H1 (cell line): ENCODE measurements at regions not wholly inside any gene's neighbourhood (a gene's known extent, or its start where the extent isn't known, plus 50 kb on each side); places are given as distances from the start of the nearest gene placed in this dataset.

Experiments
- CTCF ChIA-PET: fragments of 300-600 bp; sonication (Branson Sonifier 250); formaldehyde crosslinking; loops from one replicate; lab custom pipeline; 2021; ENCODE audit not compliant: partially characterized antibody; lab: Charles Lee
- POLR2A ChIA-PET: fragments of 300-600 bp; sonication (Branson Sonifier 250); formaldehyde crosslinking; loops from one replicate; lab custom pipeline; 2021; ENCODE audit warnings: inconsistent platforms; ENCODE audit not compliant: partially characterized antibody; lab: Charles Lee
- DNase-seq, 2 experiments: peaks; one replicate each; pipeline versions ENCODE4 v3.0.0 to v3.0.0-alpha.2; 2010 to 2022; ENCODE audit warnings: low spot score in 2 of 2, low read depth in 1 of 2, mixed read lengths in 1 of 2
- FAIRE-seq: peaks from 2 replicates; lab custom pipeline; 2011; peaks lifted over from hg19 to GRCh38; lab: Jason Lieb, UNC
- H2AFZ ChIP-seq: 2 replicates; pipeline ENCODE4 v1.8.1; 2012; ENCODE audit warnings: low read length, inconsistent platforms
- H2AK5ac ChIP-seq: 2 replicates; pipeline ENCODE4 v1.6.1; 2013; ENCODE audit warnings: low read depth, low read length
- H2BK120ac ChIP-seq: replicated peaks from 2 replicates; pipeline ENCODE3; 2013; ENCODE audit warnings: low read depth, low read length, inconsistent platforms
- H2BK12ac ChIP-seq: 2 replicates; pipeline ENCODE4 v1.6.1; 2013; ENCODE audit warnings: low read depth, low read length
- H2BK15ac ChIP-seq: 2 replicates; pipeline ENCODE4 v1.6.1; 2013; ENCODE audit warnings: low read length
- H2BK20ac ChIP-seq: 2 replicates; pipeline ENCODE4 v1.6.1; 2013; ENCODE audit warnings: low read length
- H2BK5ac ChIP-seq: 2 replicates; pipeline ENCODE4 v1.6.1; 2013; ENCODE audit warnings: low read depth, low read length
- H3K14ac ChIP-seq: 2 replicates; pipeline ENCODE4 v1.6.1; 2013; ENCODE audit warnings: inconsistent platforms; ENCODE audit not compliant: insufficient read length
- H3K18ac ChIP-seq: 2 replicates; pipeline ENCODE4 v1.6.1; 2013; ENCODE audit warnings: low read length; ENCODE audit errors: extremely low read depth
- H3K23ac ChIP-seq: 2 replicates; pipeline ENCODE4 v1.6.1; 2013; ENCODE audit warnings: inconsistent platforms; ENCODE audit not compliant: insufficient read length
- H3K23me2 ChIP-seq: 2 replicates; pipeline ENCODE4 v1.6.1; 2013; ENCODE audit warnings: low read depth, low read length
- H3K27ac ChIP-seq: 2 replicates; pipeline ENCODE4 v1.6.1; 2011; ENCODE audit warnings: low read depth, low read length, inconsistent platforms
- H3K27me3 ChIP-seq, 4 experiments: replicated peaks in 1 of 4; 1 replicate in 1 of 4; 2 replicates in 3 of 4; pipeline versions ENCODE4 v1.6.1 to v1.8.1; 2011 to 2013; ENCODE audit warnings: low read length in 3 of 4, mild to moderate bottlenecking in 3 of 4, inconsistent platforms in 2 of 4, mixed read lengths in 2 of 4, moderate library complexity in 1 of 4; ENCODE audit not compliant: control insufficient read depth in 3 of 4, insufficient read depth in 3 of 4; ENCODE audit errors: extremely low read depth in 1 of 4
- H3K36me3 ChIP-seq, 4 experiments: 2 replicates each; pipeline versions ENCODE4 v1.6.1 to v1.8.1; 2011 to 2013; ENCODE audit warnings: mild to moderate bottlenecking in 4 of 4, low read length in 3 of 4, moderate library complexity in 2 of 4, control low read depth in 1 of 4, inconsistent platforms in 1 of 4; ENCODE audit not compliant: insufficient read depth in 4 of 4, control insufficient read depth in 2 of 4
- H3K4ac ChIP-seq: replicated peaks from 2 replicates; pipeline ENCODE3; 2013; ENCODE audit warnings: low read length, low read depth, mixed read lengths, inconsistent platforms; ENCODE audit not compliant: insufficient read length
- H3K4me1 ChIP-seq, 4 experiments: replicated peaks in 1 of 4; 1 replicate in 1 of 4; 2 replicates in 3 of 4; pipeline versions ENCODE4 v1.6.1 to v1.8.1; 2011 to 2013; ENCODE audit warnings: low read length in 3 of 4, inconsistent platforms in 2 of 4, mixed read lengths in 1 of 4; ENCODE audit not compliant: insufficient read depth in 4 of 4, control insufficient read depth in 3 of 4
- H3K4me2 ChIP-seq, 2 experiments: 2 replicates each; pipeline versions ENCODE4 v1.6.1 to v1.8.1; 2011 to 2013; ENCODE audit warnings: low read depth in 2 of 2, low read length in 2 of 2, control low read depth in 1 of 2, inconsistent platforms in 1 of 2, mild to moderate bottlenecking in 1 of 2; ENCODE audit not compliant: insufficient read depth in 1 of 2
- H3K4me3 ChIP-seq, 4 experiments: fragments of 200-600, 300-600 bp in 1 of 4; sonication (generic), shearing (Covaris generic), sonication (Bioruptor Twin) in 1 of 4; 2 replicates each; pipeline versions ENCODE4 v1.5.1 to v1.8.1; 2011 to 2016; ENCODE audit warnings: low read length in 4 of 4, low read depth in 3 of 4, control low read depth in 2 of 4, inconsistent platforms in 2 of 4, mild to moderate bottlenecking in 2 of 4, mixed read lengths in 1 of 4, moderate library complexity in 1 of 4; ENCODE audit not compliant: insufficient read depth in 2 of 4; ENCODE audit errors: extremely low read depth in 1 of 4
- H3K56ac ChIP-seq: replicated peaks from 2 replicates; pipeline ENCODE3; 2013; ENCODE audit warnings: low read depth, mild to moderate bottlenecking, mixed read lengths, low read length, inconsistent platforms; ENCODE audit not compliant: insufficient read length
- H3K79me1 ChIP-seq: 2 replicates; pipeline ENCODE4 v1.6.1; 2013; ENCODE audit warnings: low read depth, low read length, control low read depth
- H3K79me2 ChIP-seq, 2 experiments: 2 replicates each; pipeline versions ENCODE4 v1.6.1 to v1.8.1; 2012 to 2013; ENCODE audit warnings: low read length in 2 of 2, mild to moderate bottlenecking in 2 of 2, inconsistent platforms in 1 of 2; ENCODE audit not compliant: insufficient read depth in 2 of 2, control insufficient read depth in 1 of 2
- H3K9ac ChIP-seq, 4 experiments: replicated peaks in 1 of 4; 1 replicate in 1 of 4; 2 replicates in 3 of 4; pipeline versions ENCODE4 v1.6.1 to v1.8.1; 2011 to 2013; ENCODE audit warnings: low read depth in 3 of 4, low read length in 3 of 4, control low read depth in 2 of 4, mild to moderate bottlenecking in 2 of 4, moderate library complexity in 2 of 4, inconsistent platforms in 1 of 4; ENCODE audit errors: extremely low read depth in 1 of 4
- H3K9me3 ChIP-seq, 2 experiments: 2 replicates each; pipeline versions ENCODE4 v1.6.1 to v1.8.1; 2012 to 2013; ENCODE audit warnings: mild to moderate bottlenecking in 2 of 2, moderate library complexity in 2 of 2, control low read depth in 1 of 2, inconsistent platforms in 1 of 2, low read depth in 1 of 2, low read length in 1 of 2, mixed read lengths in 1 of 2; ENCODE audit not compliant: insufficient read depth in 2 of 2
- H4K20me1 ChIP-seq, 2 experiments: replicated peaks in 1 of 2; 2 replicates each; pipeline versions ENCODE3 to v1.8.1; 2011 to 2013; ENCODE audit warnings: inconsistent platforms in 2 of 2, low read length in 2 of 2, mild to moderate bottlenecking in 1 of 2; ENCODE audit not compliant: insufficient read depth in 2 of 2, control insufficient read depth in 1 of 2
- H4K5ac ChIP-seq: 2 replicates; pipeline ENCODE4 v1.6.1; 2013; ENCODE audit warnings: low read length, low read depth, mixed read lengths, inconsistent platforms; ENCODE audit not compliant: insufficient read length
- H4K8ac ChIP-seq: 2 replicates; pipeline ENCODE4 v1.8.0; 2013; ENCODE audit warnings: mild to moderate bottlenecking, moderate library complexity, low read length, inconsistent platforms; ENCODE audit not compliant: insufficient read depth; ENCODE audit errors: extremely low read depth
- H4K91ac ChIP-seq: replicated peaks from 2 replicates; pipeline ENCODE3; 2013; ENCODE audit warnings: low read length, mixed read lengths, inconsistent platforms; ENCODE audit not compliant: insufficient read length
- BRCA1 ChIP-seq: IDR thresholded peaks from 2 replicates; pipeline ENCODE4 v1.6.1; 2012; ENCODE audit warnings: low read depth, low read length, improper control_type of control experiment
- CBX8 ChIP-seq: fragments of 300-800, 300-1000 bp; sonication (generic); IDR thresholded peaks from 2 replicates; pipeline ENCODE4 v1.7.1; 2016; ENCODE audit warnings: low read depth, low read length, borderline replicate concordance
- CREB1 ChIP-seq: IDR thresholded peaks from 2 replicates; pipeline ENCODE4 v1.6.1; 2012; ENCODE audit warnings: inconsistent platforms
- CTBP2 ChIP-seq: IDR thresholded peaks from 2 replicates; pipeline ENCODE4 v1.7.0; 2011; ENCODE audit warnings: borderline replicate concordance, mild to moderate bottlenecking, moderate library complexity, mixed read lengths, low read length; ENCODE audit not compliant: insufficient read depth, insufficient read length
- EP300 ChIP-seq, 2 experiments: IDR thresholded peaks; 1 replicate in 1 of 2; 2 replicates in 1 of 2; pipeline ENCODE4 v1.6.1; 2011 to 2012; ENCODE audit warnings: low read depth in 2 of 2, low read length in 2 of 2, mild to moderate bottlenecking in 2 of 2, borderline replicate concordance in 1 of 2, inconsistent platforms in 1 of 2, moderate library complexity in 1 of 2
- POU5F1 ChIP-seq: IDR thresholded peaks from 2 replicates; pipeline ENCODE4 v1.6.1; 2011; ENCODE audit warnings: low read depth, mild to moderate bottlenecking, low read length, moderate library complexity
- RXRA ChIP-seq: IDR thresholded peaks from 2 replicates; pipeline ENCODE4 v1.6.1; 2011; ENCODE audit warnings: low read depth, mild to moderate bottlenecking, low read length, moderate library complexity; ENCODE audit not compliant: insufficient read depth
- SIX5 ChIP-seq: IDR thresholded peaks from 2 replicates; pipeline ENCODE4 v1.6.1; 2011; ENCODE audit warnings: mild to moderate bottlenecking, low read depth, low read length
- SP4 ChIP-seq: IDR thresholded peaks from 2 replicates; pipeline ENCODE4 v1.6.1; 2012; ENCODE audit warnings: low read length, inconsistent platforms
- TAF7 ChIP-seq: optimal IDR thresholded peaks from 2 replicates; pipeline ENCODE3; 2011; ENCODE audit warnings: low read depth, mild to moderate bottlenecking, inconsistent platforms, low read length, moderate library complexity, borderline replicate concordance
- ZNF274 ChIP-seq: IDR thresholded peaks from 2 replicates; pipeline ENCODE4 v1.7.0; 2012; ENCODE audit warnings: low read length, borderline replicate concordance; ENCODE audit errors: extremely low read depth
- WGBS, 2 experiments: shearing (Covaris generic) in 1 of 2; methylation state at CpG; one replicate each; pipeline versions ENCODE4 v1.1.6 to v1.1.7; 2013 to 2015; ENCODE audit warnings: low lambda C conversion rate in 2 of 2, mixed read lengths in 2 of 2, inconsistent platforms in 1 of 2, low coverage in 1 of 2, missing lambda C conversion rate in 1 of 2; ENCODE audit not compliant: insufficient replicate concordance in 2 of 2, insufficient coverage in 1 of 2, insufficient read length in 1 of 2; ENCODE audit errors: extremely low coverage in 1 of 2, missing lambda C conversion rate in 1 of 2; 5-methylcytosine and 5-hydroxymethylcytosine counted together

- CTCF ChIA-PET, result interaction anchor here (1.1 to 1.8 kb wide), 3 partner anchors 32 to 186 kb away, joined by 3 to 8 read pairs (median 3); no protein-coding TSS in a partner anchor
- Histone ChIP-seq H3K4ac (no peak overlapping the region), H4K8ac (no peak overlapping the region), H2BK20ac (no peak overlapping the region), H3K9ac (no peak overlapping the region), H3K27me3 (no peaks in the 10 kb centered on the region; a peak in 1 of 7 replicates), H4K5ac (no peak overlapping the region), H3K4me3 (no peak overlapping the region), H2BK5ac (no peak overlapping the region), H3K18ac (no peak overlapping the region), H4K91ac (no peak overlapping the region), H3K4me2 (no peak overlapping the region), H3K23ac (no peak overlapping the region), H2AK5ac (no peak overlapping the region), H3K14ac (no peak overlapping the region), H3K27ac (no peak overlapping the region), H3K56ac (no peak overlapping the region), H3K9me3 (no peaks in the 10 kb centered on the region), H3K23me2 (no peaks in the 10 kb centered on the region), H2BK15ac (no peak overlapping the region), H2BK12ac (no peak overlapping the region), H2BK120ac (no peak overlapping the region), H3K79me2 (no peaks in the 10 kb centered on the region), H3K79me1 (no peaks in the 10 kb centered on the region), H2AFZ (no peak overlapping the region), H3K4me1 (no peaks in the 10 kb centered on the region), H3K36me3 (no peaks in the 10 kb centered on the region), H4K20me1 (no peaks in the 10 kb centered on the region)
- FAIRE-seq, result no peak
- 83% methylated on average over 4 of the region's 4 CpGs; no CpG with 5 or more reads in 1 of the 2 experiments for WGBS, 2 experiments
- no peak for DNase-seq
- POLR2A ChIA-PET, result no interaction called here
- TF ChIP-seq BRCA1, result no peak
- no peak for TF ChIP-seq ZNF274
- no peak for TF ChIP-seq RXRA
- TF ChIP-seq TAF7, result no peak
- TF ChIP-seq POU5F1, result no peak
- no peak for TF ChIP-seq SP4
- no peak for TF ChIP-seq CREB1
- no peak for TF ChIP-seq EP300 (IDR thresholded peaks at IDR 0.05; ENCODE audit: borderline replicate concordance in 1 of 2, low read depth in 2 of 2, low read length in 2 of 2)
- TF ChIP-seq SIX5, result no peak
- no peak for TF ChIP-seq CBX8
- no peak for TF ChIP-seq CTBP2
Measured at GRCh38 chr9:16071400-16071799, 518.6 kb downstream of the CCDC171 start.
